WTC11 (cell line): ENCODE measurements at regions not wholly inside any gene's neighbourhood (a gene's known extent, or its start where the extent isn't known, plus 50 kb on each side); places are given as distances from the start of the nearest gene placed in this dataset.

Source experiments
- ATAC-seq: fragments of 200-7000 bp; cut with Tn5 transposase; 2 replicates; pipeline ENCODE4 v1.10.0; 2021; ENCODE audit warnings: mild to moderate bottlenecking, moderate library complexity
- CTCF ChIA-PET: fragments of 300-600 bp; sonication (Branson Sonifier 250); formaldehyde crosslinking; loops from one replicate; lab custom pipeline; 2021; ENCODE audit warnings: antibody characterized with exemption; lab: Charles Lee
- POLR2A ChIA-PET: fragments of 350-600 bp; sonication (Branson Sonifier 250); formaldehyde crosslinking; loops from one replicate; lab custom pipeline; 2021; ENCODE audit warnings: antibody characterized with exemption; lab: Charles Lee
- DNase-seq: peaks from one replicate; pipeline ENCODE4 v3.0.0; 2021; ENCODE audit warnings: low spot score
- H3K27ac Mint-ChIP-seq: 2 replicates; pipeline ENCODE4 v1.8.0; 2021; ENCODE audit warnings: mixed read lengths
- H3K27me3 Mint-ChIP-seq: 2 replicates; pipeline ENCODE4 v1.8.0; 2021; ENCODE audit warnings: low read depth, mild to moderate bottlenecking, moderate library complexity, mixed read lengths
- H3K36me3 Mint-ChIP-seq: 2 replicates; pipeline ENCODE4 v1.8.0; 2021; ENCODE audit warnings: mixed read lengths
- H3K4me1 Mint-ChIP-seq: 2 replicates; pipeline ENCODE4 v1.8.0; 2022; ENCODE audit warnings: mixed read lengths
- H3K4me3 Mint-ChIP-seq: 2 replicates; pipeline ENCODE4 v1.8.0; 2021; ENCODE audit warnings: mild to moderate bottlenecking, moderate library complexity, mixed read lengths
- H3K9me3 Mint-ChIP-seq: 2 replicates; pipeline ENCODE4 v1.8.0; 2021; ENCODE audit warnings: mixed read lengths
- ATF1 ChIP-seq: sonication (generic); formaldehyde crosslinking; IDR thresholded peaks from 2 replicates; pipeline ENCODE4 v1.8.1; 2023; ENCODE audit warnings: mild to moderate bottlenecking, moderate library complexity, missing genetic modification reagents
- CREB1 ChIP-seq: sonication (generic); formaldehyde crosslinking; IDR thresholded peaks from 2 replicates; pipeline ENCODE4 v1.8.0; 2023; ENCODE audit warnings: mild to moderate bottlenecking, missing genetic modification reagents
- CREM ChIP-seq: sonication (generic); formaldehyde crosslinking; IDR thresholded peaks from 2 replicates; pipeline ENCODE4 v1.8.1; 2022; ENCODE audit warnings: mild to moderate bottlenecking, missing genetic modification reagents, moderate library complexity
- EMX1 ChIP-seq: fragments of 250-450 bp; sonication (Bioruptor Pico); IDR thresholded peaks from 2 replicates; pipeline ENCODE4 v1.8.0; 2021; ENCODE audit warnings: mild to moderate bottlenecking
- ETV6 ChIP-seq: sonication (generic); formaldehyde crosslinking; IDR thresholded peaks from 2 replicates; pipeline ENCODE4 v1.8.1; 2022; ENCODE audit warnings: mild to moderate bottlenecking, missing genetic modification reagents
- GABPB1 ChIP-seq: sonication (generic); formaldehyde crosslinking; IDR thresholded peaks from 2 replicates; pipeline ENCODE4 v1.8.1; 2023; ENCODE audit warnings: mild to moderate bottlenecking, missing genetic modification reagents
- HMGA2 ChIP-seq: fragments of 250-450 bp; sonication (Bioruptor Pico); IDR thresholded peaks from 2 replicates; pipeline ENCODE4 v1.4.0; 2021; ENCODE audit warnings: mild to moderate bottlenecking, moderate library complexity
- MAX ChIP-seq: sonication (generic); formaldehyde crosslinking; IDR thresholded peaks from 2 replicates; pipeline ENCODE4 v1.8.0; 2022; ENCODE audit warnings: mild to moderate bottlenecking, missing genetic modification reagents
- NFE2L1 ChIP-seq: sonication (generic); formaldehyde crosslinking; IDR thresholded peaks from 2 replicates; pipeline ENCODE4 v1.8.1; 2023; ENCODE audit warnings: missing genetic modification reagents
- RELA ChIP-seq: sonication (generic); formaldehyde crosslinking; IDR thresholded peaks from 2 replicates; pipeline ENCODE4 v1.8.1; 2022; ENCODE audit warnings: missing genetic modification reagents, mild to moderate bottlenecking, borderline replicate concordance
- SOX15 ChIP-seq: fragments of 250-450 bp; sonication (Bioruptor Pico); IDR thresholded peaks from 2 replicates; pipeline ENCODE4 v1.9.0; 2021; ENCODE audit warnings: mild to moderate bottlenecking
- TEAD4 ChIP-seq: sonication (generic); formaldehyde crosslinking; IDR thresholded peaks from 2 replicates; pipeline ENCODE4 v1.8.0; 2022; ENCODE audit warnings: mild to moderate bottlenecking, missing genetic modification reagents
- ZBTB21 ChIP-seq: sonication (generic); formaldehyde crosslinking; IDR thresholded peaks from 2 replicates; pipeline ENCODE4 v1.8.1; 2023; ENCODE audit warnings: mild to moderate bottlenecking, missing genetic modification reagents, borderline replicate concordance
- ZNF232 ChIP-seq: sonication (generic); formaldehyde crosslinking; IDR thresholded peaks from 2 replicates; pipeline ENCODE4 v1.8.0; 2022; ENCODE audit warnings: mild to moderate bottlenecking, missing genetic modification reagents
- ZNF281 ChIP-seq: sonication (generic); formaldehyde crosslinking; IDR thresholded peaks from 2 replicates; pipeline ENCODE4 v1.8.0; 2023; ENCODE audit warnings: mild to moderate bottlenecking, missing genetic modification reagents
- ZNF396 ChIP-seq: fragments of 250-450 bp; sonication (Bioruptor Pico); IDR thresholded peaks from 2 replicates; pipeline ENCODE4 v1.8.0; 2021; ENCODE audit warnings: mild to moderate bottlenecking, moderate library complexity, borderline replicate concordance
- ZNF416 ChIP-seq: fragments of 250-450 bp; sonication (Bioruptor Pico); IDR thresholded peaks from 2 replicates; pipeline ENCODE4 v1.9.0; 2021; ENCODE audit warnings: mild to moderate bottlenecking, inconsistent platforms
- ZNF512 ChIP-seq: sonication (generic); formaldehyde crosslinking; IDR thresholded peaks from 2 replicates; pipeline ENCODE4 v1.8.1; 2022; ENCODE audit warnings: missing genetic modification reagents, borderline replicate concordance
- TF ChIP-seq, protein P1 (sequence below): sonication (generic); formaldehyde crosslinking; conservative IDR thresholded peaks from 2 replicates; pipeline ENCODE4 v1.8.1; 2023; ENCODE audit warnings: mild to moderate bottlenecking, low read depth, missing genetic modification reagents, moderate library complexity
- TF ChIP-seq, protein P2 (sequence below): sonication (generic); formaldehyde crosslinking; IDR thresholded peaks from 2 replicates; pipeline ENCODE4 v1.8.0; 2022; ENCODE audit warnings: mild to moderate bottlenecking, missing genetic modification reagents

DNA sequence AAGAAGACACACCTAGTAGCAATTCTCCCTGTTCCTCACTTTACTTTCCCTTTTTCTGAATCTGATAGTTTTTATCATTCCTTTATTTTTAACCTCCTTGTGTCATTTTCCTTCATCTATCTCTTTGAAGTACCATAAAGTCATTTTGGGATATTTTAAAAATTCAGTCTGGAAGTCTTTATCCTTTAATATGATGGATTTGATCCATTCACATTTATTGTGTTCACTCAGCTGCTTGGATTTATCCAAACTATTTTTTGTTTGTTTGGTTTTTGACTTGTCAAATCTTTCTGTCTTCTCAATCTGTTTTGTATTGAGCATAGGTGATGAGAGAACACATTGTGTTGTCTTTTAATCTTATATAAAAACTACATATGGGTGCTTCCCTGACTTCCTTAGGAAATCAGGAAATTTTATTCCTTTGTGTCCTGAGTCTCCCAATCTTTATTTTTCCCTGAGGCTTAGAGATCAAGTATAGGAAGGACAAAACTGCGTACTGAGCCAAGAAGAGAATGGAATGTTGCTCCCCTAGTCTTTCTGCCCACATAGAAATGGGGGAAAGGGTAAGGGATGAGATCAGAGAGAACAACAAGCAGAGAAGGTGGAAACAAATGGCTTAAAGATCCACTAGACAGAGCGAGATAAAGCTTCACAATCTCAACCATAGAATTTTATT is 132.7 kb upstream of the HABP2 start (continued):
- TF ChIP-seq RELA (CRISPR knock-in tag) (no peak), SOX15 (CRISPR knock-in tag) (no peak), ATF1 (CRISPR knock-in tag) (no peak)

DNA sequence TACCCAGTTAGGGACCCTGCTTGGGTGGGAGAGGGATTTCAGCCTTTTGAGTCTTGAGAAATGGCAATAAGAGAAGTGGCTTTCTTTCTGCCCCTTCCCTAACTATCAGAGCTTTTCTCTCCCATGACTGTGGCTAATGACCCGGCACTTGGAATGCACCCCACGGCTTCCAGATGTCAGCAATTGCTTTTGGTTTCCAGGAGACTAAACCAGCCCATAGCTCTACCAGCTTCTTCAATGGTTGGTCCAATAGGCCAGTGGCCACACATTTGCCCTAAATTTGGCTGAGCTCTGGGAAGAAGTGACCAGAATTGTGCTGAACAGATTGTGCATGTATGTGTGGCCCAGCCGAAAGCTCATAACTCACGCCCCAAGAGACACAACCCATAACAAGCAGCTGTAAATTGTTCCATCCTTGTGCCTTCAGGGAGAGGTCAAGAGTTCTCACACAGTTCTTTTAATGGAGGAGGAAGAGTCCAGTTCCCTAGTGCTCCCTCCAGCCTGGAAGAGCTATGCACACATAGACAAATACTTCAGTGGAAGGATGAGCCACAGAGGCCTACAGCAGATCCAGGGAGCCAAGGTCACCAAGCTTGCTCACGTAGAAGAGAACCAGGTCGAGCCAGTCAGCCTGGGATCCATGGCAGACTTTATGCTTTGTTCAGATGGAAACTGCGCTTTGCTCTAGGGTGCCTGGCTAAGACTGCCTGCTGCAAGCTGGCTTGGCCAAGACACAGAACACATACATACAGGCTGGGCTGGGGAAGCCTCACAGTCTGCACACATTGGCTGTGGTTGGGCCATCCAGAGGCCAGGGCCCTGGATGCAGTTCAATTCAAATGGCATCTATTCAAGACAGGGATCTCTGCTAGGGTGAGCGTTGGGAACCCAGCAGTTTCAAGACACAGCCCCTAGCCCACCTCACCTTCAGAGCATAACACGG is 131.8 kb upstream of the HABP2 start:
- no peaks in the 10 kb centered on the region for H3K4me1 Mint-ChIP-seq
- no peak for ATAC-seq
- peaks cover 32% of the 10 kb centered on the region for H3K9me3 Mint-ChIP-seq
- H3K36me3 Mint-ChIP-seq = peaks cover 6% of the 10 kb centered on the region
- H3K27me3 Mint-ChIP-seq = peaks cover 16% of the 10 kb centered on the region
- CTCF ChIA-PET = no interaction called here
- no peak overlapping the region for H3K4me3 Mint-ChIP-seq
- TF ChIP-seq HMGA2 (CRISPR knock-in tag) (no peak), ETV6 (no peak), EMX1 (CRISPR knock-in tag) (no peak), CREM (CRISPR knock-in tag) (no peak)
- TF ChIP-seq, protein P1, sequence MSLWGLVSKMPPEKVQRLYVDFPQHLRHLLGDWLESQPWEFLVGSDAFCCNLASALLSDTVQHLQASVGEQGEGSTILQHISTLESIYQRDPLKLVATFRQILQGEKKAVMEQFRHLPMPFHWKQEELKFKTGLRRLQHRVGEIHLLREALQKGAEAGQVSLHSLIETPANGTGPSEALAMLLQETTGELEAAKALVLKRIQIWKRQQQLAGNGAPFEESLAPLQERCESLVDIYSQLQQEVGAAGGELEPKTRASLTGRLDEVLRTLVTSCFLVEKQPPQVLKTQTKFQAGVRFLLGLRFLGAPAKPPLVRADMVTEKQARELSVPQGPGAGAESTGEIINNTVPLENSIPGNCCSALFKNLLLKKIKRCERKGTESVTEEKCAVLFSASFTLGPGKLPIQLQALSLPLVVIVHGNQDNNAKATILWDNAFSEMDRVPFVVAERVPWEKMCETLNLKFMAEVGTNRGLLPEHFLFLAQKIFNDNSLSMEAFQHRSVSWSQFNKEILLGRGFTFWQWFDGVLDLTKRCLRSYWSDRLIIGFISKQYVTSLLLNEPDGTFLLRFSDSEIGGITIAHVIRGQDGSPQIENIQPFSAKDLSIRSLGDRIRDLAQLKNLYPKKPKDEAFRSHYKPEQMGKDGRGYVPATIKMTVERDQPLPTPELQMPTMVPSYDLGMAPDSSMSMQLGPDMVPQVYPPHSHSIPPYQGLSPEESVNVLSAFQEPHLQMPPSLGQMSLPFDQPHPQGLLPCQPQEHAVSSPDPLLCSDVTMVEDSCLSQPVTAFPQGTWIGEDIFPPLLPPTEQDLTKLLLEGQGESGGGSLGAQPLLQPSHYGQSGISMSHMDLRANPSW (CRISPR knock-in tag) = no peak
- POLR2A ChIA-PET = no interaction called here
- H3K27ac Mint-ChIP-seq = no peak overlapping the region
- no peak for DNase-seq

GRCh38 chr10:113422371-113422770 is 130.5 kb upstream of the HABP2 start:
- Mint-ChIP-seq H3K4me1 (no peaks in the 10 kb centered on the region), H3K4me3 (no peak overlapping the region), H3K36me3 (peaks cover 6% of the 10 kb centered on the region), H3K27me3 (peaks cover 14% of the 10 kb centered on the region), H3K27ac (no peak overlapping the region), H3K9me3 (peaks cover 32% of the 10 kb centered on the region)
- POLR2A ChIA-PET = no interaction called here
- no peak for DNase-seq
- no peak for ATAC-seq
- TF ChIP-seq ZNF416 (CRISPR knock-in tag) = no peak
- no peak for TF ChIP-seq MAX
- TF ChIP-seq ZNF232 (CRISPR knock-in tag) = no peak
- TF ChIP-seq ZBTB21 = no peak
- CTCF ChIA-PET = no interaction called here

DNA sequence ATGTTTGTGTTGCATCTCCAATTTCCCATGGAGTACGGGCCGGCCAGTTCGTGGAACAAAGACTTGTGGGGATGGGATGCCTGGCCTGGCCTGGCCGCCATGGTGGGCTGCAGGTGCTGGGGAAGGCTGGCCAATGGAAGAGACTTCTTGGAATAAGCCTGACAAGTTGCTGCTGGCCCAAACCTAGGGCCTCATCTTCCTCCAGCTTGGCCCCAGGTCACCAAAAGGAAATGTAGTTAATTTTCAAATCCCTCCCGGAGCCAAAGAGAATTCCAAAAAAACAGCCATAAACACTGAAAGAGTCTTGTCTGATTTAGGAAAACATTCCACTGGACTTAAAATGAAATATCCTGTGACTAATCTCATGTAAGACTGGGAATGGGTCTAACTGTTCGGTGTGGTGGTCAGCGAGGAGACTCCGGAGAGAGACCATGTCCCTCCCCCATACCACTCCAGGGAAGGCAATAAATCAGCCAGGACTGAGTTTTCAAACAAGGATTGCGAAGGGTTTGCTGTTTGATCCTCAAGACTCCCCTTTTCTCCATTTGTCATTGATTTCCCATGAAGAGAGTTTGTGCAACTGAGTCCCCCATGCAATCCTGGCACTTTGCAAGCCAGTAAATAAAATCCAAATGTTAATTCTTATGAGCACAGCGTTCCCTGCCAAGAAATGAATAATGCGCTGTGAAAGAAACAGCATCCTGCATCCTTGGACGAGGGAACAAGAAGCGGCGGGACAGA is 128.7 kb upstream of the HABP2 start:
- POLR2A ChIA-PET = no interaction called here
- Mint-ChIP-seq H3K9me3 (peaks cover 26% of the 10 kb centered on the region), H3K4me1 (no peaks in the 10 kb centered on the region), H3K4me3 (no peak overlapping the region), H3K27ac (no peak overlapping the region), H3K27me3 (peaks cover 8% of the 10 kb centered on the region), H3K36me3 (peaks cover 6% of the 10 kb centered on the region)
- CTCF ChIA-PET = interaction anchor here (0.6 kb wide), 1 partner anchor 9 kb away, joined by 3 read pairs; no protein-coding TSS in a partner anchor
- ATAC-seq (no peak), DNase-seq (no peak)
- TF ChIP-seq, protein P2, sequence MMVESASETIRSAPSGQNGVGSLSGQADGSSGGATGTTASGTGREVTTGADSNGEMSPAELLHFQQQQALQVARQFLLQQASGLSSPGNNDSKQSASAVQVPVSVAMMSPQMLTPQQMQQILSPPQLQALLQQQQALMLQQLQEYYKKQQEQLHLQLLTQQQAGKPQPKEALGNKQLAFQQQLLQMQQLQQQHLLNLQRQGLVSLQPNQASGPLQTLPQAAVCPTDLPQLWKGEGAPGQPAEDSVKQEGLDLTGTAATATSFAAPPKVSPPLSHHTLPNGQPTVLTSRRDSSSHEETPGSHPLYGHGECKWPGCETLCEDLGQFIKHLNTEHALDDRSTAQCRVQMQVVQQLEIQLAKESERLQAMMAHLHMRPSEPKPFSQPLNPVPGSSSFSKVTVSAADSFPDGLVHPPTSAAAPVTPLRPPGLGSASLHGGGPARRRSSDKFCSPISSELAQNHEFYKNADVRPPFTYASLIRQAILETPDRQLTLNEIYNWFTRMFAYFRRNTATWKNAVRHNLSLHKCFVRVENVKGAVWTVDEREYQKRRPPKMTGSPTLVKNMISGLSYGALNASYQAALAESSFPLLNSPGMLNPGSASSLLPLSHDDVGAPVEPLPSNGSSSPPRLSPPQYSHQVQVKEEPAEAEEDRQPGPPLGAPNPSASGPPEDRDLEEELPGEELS = no peak
- TF ChIP-seq GABPB1 (CRISPR knock-in tag) (no peak), CREB1 (CRISPR knock-in tag) (no peak), ZNF512 (CRISPR knock-in tag) (no peak), ZNF281 (CRISPR knock-in tag) (no peak), SOX15 (CRISPR knock-in tag) (no peak), NFE2L1 (no peak), TEAD4 (CRISPR knock-in tag) (no peak), ZNF396 (no peak)
